ENCODE measurements at regions not wholly inside any gene's neighbourhood (a gene's known extent, or its start where the extent isn't known, plus 50 kb on each side); places are given as distances from the start of the nearest gene placed in this dataset.

GRCh38 chr11:42412590-42412989, 899.2 kb upstream of the API5 start:
- Histone ChIP-seq H3K9me3 (ENCODE audit: control insufficient read depth, insufficient read depth, low read depth, low read length) (no peaks in the 10 kb centered on the region), H3K27me3 (ENCODE audit: control insufficient read depth, insufficient read depth, low read length) (no peaks in the 10 kb centered on the region), H3K36me3 (ENCODE audit: control insufficient read depth, insufficient read depth, low read length) (no peaks in the 10 kb centered on the region), H3K4me1 (ENCODE audit: control insufficient read depth, insufficient read depth, low read length) (no peaks in the 10 kb centered on the region), H3K27ac (ENCODE audit: low read length) (no peak overlapping the region), H3K4me3 (ENCODE audit: low read depth in 2 of 2, low read length in 2 of 2) (no peak overlapping the region)
- in situ Hi-C loops (cut with HindIII; ENCODE audit: low pct_unique_long_range_greater_than_20kb, low sequenced_read_pairs) (no loop called here), intact Hi-C loops (cut with micrococcal nuclease; ENCODE audit: unreplicated experiment) (no loop called here)
- CTCF ChIA-PET, result no interaction called here
- POLR2A ChIA-PET, result no interaction called here
- no TSS peak for BruUV-seq (replicated peaks)
- TF ChIP-seq, protein P1, sequence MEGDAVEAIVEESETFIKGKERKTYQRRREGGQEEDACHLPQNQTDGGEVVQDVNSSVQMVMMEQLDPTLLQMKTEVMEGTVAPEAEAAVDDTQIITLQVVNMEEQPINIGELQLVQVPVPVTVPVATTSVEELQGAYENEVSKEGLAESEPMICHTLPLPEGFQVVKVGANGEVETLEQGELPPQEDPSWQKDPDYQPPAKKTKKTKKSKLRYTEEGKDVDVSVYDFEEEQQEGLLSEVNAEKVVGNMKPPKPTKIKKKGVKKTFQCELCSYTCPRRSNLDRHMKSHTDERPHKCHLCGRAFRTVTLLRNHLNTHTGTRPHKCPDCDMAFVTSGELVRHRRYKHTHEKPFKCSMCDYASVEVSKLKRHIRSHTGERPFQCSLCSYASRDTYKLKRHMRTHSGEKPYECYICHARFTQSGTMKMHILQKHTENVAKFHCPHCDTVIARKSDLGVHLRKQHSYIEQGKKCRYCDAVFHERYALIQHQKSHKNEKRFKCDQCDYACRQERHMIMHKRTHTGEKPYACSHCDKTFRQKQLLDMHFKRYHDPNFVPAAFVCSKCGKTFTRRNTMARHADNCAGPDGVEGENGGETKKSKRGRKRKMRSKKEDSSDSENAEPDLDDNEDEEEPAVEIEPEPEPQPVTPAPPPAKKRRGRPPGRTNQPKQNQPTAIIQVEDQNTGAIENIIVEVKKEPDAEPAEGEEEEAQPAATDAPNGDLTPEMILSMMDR (IDR thresholded peaks at IDR 0.05), result no peak
- TF ChIP-seq TCF7L2 (IDR thresholded peaks at IDR 0.05; ENCODE audit: low read depth, low read length) (no peak), POLR2AphosphoS5 (IDR thresholded peaks at IDR 0.05; ENCODE audit: low read depth, low read length) (no peak), SIN3A (IDR thresholded peaks at IDR 0.05; ENCODE audit: borderline replicate concordance, insufficient read depth, low read depth, low read length) (no peak)
- TF ChIP-seq, protein P2, sequence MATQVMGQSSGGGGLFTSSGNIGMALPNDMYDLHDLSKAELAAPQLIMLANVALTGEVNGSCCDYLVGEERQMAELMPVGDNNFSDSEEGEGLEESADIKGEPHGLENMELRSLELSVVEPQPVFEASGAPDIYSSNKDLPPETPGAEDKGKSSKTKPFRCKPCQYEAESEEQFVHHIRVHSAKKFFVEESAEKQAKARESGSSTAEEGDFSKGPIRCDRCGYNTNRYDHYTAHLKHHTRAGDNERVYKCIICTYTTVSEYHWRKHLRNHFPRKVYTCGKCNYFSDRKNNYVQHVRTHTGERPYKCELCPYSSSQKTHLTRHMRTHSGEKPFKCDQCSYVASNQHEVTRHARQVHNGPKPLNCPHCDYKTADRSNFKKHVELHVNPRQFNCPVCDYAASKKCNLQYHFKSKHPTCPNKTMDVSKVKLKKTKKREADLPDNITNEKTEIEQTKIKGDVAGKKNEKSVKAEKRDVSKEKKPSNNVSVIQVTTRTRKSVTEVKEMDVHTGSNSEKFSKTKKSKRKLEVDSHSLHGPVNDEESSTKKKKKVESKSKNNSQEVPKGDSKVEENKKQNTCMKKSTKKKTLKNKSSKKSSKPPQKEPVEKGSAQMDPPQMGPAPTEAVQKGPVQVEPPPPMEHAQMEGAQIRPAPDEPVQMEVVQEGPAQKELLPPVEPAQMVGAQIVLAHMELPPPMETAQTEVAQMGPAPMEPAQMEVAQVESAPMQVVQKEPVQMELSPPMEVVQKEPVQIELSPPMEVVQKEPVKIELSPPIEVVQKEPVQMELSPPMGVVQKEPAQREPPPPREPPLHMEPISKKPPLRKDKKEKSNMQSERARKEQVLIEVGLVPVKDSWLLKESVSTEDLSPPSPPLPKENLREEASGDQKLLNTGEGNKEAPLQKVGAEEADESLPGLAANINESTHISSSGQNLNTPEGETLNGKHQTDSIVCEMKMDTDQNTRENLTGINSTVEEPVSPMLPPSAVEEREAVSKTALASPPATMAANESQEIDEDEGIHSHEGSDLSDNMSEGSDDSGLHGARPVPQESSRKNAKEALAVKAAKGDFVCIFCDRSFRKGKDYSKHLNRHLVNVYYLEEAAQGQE (IDR thresholded peaks at IDR 0.05; ENCODE audit: insufficient read depth in 1 of 2, low read depth in 2 of 2, low read length in 1 of 2), result no peak
- DNase-seq (ENCODE audit: low read depth, low spot score), result no peak
- ATAC-seq, result no peak

GRCh38 chr11:42417691-42418090, 894.1 kb upstream of the API5 start:
- ATAC-seq (no peak), DNase-seq (ENCODE audit: low read depth, low spot score) (no peak)
- in situ Hi-C loops (cut with HindIII; ENCODE audit: low pct_unique_long_range_greater_than_20kb, low sequenced_read_pairs) (no loop called here), intact Hi-C loops (cut with micrococcal nuclease; ENCODE audit: unreplicated experiment) (no loop called here)
- Histone ChIP-seq H3K36me3 (ENCODE audit: control insufficient read depth, insufficient read depth, low read length) (no peaks in the 10 kb centered on the region), H3K27me3 (ENCODE audit: control insufficient read depth, insufficient read depth, low read length) (no peaks in the 10 kb centered on the region), H3K4me1 (ENCODE audit: control insufficient read depth, insufficient read depth, low read length) (no peaks in the 10 kb centered on the region), H3K9me3 (ENCODE audit: control insufficient read depth, insufficient read depth, low read depth, low read length) (no peaks in the 10 kb centered on the region), H3K27ac (ENCODE audit: low read length) (no peak overlapping the region), H3K4me3 (ENCODE audit: low read depth in 2 of 2, low read length in 2 of 2) (no peak overlapping the region)
- TF ChIP-seq POLR2AphosphoS5 (IDR thresholded peaks at IDR 0.05; ENCODE audit: low read depth, low read length), result no peak
- TF ChIP-seq, protein P2 (IDR thresholded peaks at IDR 0.05; ENCODE audit: insufficient read depth in 1 of 2, low read depth in 2 of 2, low read length in 1 of 2), result no peak
- TF ChIP-seq, protein P1 (IDR thresholded peaks at IDR 0.05), result no peak
- no peak for TF ChIP-seq TCF7L2 (IDR thresholded peaks at IDR 0.05; ENCODE audit: low read depth, low read length)
- no peak for TF ChIP-seq SIN3A (IDR thresholded peaks at IDR 0.05; ENCODE audit: borderline replicate concordance, insufficient read depth, low read depth, low read length)
- POLR2A ChIA-PET, result no interaction called here
- no TSS peak for BruUV-seq (replicated peaks)
- CTCF ChIA-PET, result no interaction called here

Data from Panc1 (cell line).